GM06990 (cell line): ENCODE measurements at regions not wholly inside any gene's neighbourhood (a gene's known extent, or its start where the extent isn't known, plus 50 kb on each side); places are given as distances from the start of the nearest gene placed in this dataset.

Source experiments
- DNase-seq: peaks from one replicate; pipeline ENCODE4 v3.0.0-alpha.2; 2011; ENCODE audit not compliant: insufficient read length; ENCODE audit errors: extremely low read depth
- H3K27me3 ChIP-seq: replicated peaks from 2 replicates; pipeline ENCODE4 v1.6.0; 2011; ENCODE audit warnings: low read length; ENCODE audit not compliant: control insufficient read depth, insufficient read depth
- H3K36me3 ChIP-seq: 2 replicates; pipeline ENCODE4 v1.5.1; 2011; ENCODE audit warnings: low read length; ENCODE audit not compliant: control insufficient read depth, insufficient read depth
- H3K4me3 ChIP-seq: replicated peaks from 2 replicates; pipeline ENCODE4 v1.5.1; 2011; ENCODE audit warnings: low read depth, mild to moderate bottlenecking, control low read depth, low read length
- TF ChIP-seq, protein P1 (sequence below): IDR thresholded peaks from 2 replicates; pipeline ENCODE4 v1.5.1; 2011; ENCODE audit warnings: low read length, control low read depth, mild to moderate bottlenecking, inconsistent platforms; ENCODE audit not compliant: insufficient read depth, poor library complexity, severe bottlenecking

DNA sequence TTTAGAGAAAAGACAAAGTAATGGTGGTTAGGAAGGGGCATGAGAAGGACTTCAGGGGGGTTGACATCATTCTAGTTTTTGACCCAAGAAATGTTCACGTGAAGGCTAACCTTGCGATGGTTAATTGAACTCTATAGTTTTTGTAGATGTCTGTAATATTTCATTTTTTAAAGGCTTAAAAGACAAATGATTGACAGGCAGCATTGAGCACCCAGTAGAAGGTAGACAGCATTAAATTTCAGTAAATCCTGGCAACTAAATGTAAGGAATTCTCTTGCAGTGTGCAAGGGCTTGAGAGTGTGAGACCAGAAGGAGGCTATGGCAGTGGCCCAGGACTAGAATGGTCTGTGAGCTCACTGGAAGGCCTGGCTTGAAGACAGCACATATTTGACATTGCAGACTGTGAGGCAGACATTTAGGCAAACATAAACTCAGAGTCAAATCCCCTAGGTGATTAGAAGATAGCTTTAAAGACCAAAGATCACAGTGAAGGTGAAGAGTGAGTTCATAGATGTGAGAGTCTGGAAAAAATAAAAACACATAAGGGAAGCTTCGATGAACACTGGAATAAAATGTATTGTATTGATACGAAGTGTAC lies 100.1 kb upstream of the MAP4K4 start:
- Histone ChIP-seq H3K27me3 (no peaks in the 10 kb centered on the region; the same call in 1 of the 2 replicates), H3K36me3 (no peaks in the 10 kb centered on the region), H3K4me3 (no peak overlapping the region)
- DNase-seq, result no peak
- TF ChIP-seq, protein P1, sequence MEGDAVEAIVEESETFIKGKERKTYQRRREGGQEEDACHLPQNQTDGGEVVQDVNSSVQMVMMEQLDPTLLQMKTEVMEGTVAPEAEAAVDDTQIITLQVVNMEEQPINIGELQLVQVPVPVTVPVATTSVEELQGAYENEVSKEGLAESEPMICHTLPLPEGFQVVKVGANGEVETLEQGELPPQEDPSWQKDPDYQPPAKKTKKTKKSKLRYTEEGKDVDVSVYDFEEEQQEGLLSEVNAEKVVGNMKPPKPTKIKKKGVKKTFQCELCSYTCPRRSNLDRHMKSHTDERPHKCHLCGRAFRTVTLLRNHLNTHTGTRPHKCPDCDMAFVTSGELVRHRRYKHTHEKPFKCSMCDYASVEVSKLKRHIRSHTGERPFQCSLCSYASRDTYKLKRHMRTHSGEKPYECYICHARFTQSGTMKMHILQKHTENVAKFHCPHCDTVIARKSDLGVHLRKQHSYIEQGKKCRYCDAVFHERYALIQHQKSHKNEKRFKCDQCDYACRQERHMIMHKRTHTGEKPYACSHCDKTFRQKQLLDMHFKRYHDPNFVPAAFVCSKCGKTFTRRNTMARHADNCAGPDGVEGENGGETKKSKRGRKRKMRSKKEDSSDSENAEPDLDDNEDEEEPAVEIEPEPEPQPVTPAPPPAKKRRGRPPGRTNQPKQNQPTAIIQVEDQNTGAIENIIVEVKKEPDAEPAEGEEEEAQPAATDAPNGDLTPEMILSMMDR, result no peak

DNA sequence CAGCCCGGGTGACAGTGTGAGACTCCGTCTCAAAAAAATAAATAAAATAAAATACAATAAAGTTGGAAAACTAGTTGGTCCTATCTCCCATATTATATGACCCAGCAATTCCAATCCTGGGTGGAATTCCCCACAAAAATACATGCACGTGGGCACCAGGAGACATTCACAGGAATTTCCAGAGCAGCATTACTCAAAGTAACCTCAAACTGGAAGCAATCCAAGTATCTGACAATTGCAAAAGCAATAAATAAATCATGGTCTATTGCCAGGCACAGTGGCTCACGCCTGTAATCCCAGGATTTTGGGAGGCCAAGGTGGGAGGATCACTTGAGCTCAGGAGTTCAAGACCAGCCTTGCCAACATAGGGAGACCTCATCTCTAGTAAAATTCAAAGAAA lies 101.2 kb upstream of the MAP4K4 start:
- H3K27me3 ChIP-seq, result no peaks in the 10 kb centered on the region
- DNase-seq, result no peak
- H3K4me3 ChIP-seq, result no peak overlapping the region
- TF ChIP-seq, protein P1, result no peak
- H3K36me3 ChIP-seq, result no peaks in the 10 kb centered on the region

DNA sequence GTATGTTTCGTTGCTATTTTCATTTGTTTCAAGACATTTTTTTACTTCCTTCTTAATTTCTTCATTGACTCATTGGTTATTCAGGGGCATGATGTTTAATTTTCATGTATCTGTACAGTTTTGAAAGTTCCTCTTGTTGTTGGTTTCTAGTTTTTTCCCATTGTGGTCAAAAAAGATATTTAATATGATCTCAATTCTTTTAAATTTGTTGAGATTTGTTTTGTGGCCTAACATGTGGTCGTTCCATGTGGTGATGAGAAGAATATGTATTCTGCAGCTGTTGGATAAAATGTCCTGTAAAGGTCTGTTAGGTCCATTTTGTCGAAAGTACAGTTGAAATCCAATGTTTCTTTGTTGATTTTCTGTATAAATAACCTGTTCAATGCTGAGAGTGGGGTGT lies 110.3 kb upstream of the MAP4K4 start:
- TF ChIP-seq, protein P1, result no peak
- Histone ChIP-seq H3K27me3 (no peaks in the 10 kb centered on the region), H3K36me3 (no peaks in the 10 kb centered on the region), H3K4me3 (no peak overlapping the region)
- DNase-seq, result no peak

DNA sequence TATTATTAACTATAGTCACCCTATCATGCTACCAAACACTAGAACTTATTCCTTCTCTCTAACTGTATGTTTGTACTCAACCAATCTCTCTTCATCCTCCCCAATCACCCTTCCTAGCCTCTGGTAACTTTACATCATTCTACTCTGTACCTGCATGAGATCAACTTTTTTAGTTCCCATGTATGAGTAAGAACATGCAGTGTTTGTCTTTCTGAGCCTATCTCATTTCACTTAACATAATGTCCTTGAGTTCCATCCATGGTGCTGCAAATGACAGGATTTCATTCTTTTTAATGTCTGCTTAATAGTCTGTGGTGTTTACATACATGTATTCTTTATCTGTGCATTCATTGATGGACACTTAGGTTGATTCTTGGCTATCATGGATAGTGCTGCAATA lies 108.9 kb upstream of the RFX8 start:
- DNase-seq, result no peak
- Histone ChIP-seq H3K4me3 (no peak overlapping the region), H3K27me3 (no peaks in the 10 kb centered on the region), H3K36me3 (no peaks in the 10 kb centered on the region)
- TF ChIP-seq, protein P1, result no peak

DNA sequence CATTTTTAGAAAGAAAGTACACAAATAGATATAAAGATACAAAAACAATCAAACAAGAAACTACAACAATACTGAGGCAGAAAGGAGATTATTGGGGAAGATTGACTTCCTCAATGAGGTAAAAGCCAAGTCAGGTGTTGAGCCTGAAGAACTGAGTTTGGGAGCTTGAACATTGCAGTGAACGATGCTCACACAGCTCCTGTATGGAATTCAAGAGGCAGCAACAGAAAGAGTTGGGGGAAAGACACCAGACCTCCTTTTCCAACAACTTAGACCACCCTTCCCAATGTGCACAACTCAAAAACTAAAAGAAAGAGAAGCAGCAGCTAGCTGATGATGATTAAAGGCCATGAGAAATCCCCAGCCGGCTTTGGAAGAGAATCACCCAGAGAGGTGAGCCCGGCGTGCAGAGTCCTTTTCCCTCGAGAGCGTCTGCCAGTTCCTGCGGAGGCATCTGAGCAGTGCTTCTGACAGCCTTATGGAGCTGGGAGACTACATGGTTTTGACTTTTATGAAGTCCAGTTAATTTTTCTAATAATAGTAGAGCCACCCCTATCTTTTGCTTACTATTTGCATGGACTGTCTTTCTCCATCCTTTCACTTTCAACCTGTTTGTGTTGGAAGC lies 106.9 kb upstream of the RFX8 start:
- TF ChIP-seq, protein P1, result no peak
- Histone ChIP-seq H3K36me3 (no peaks in the 10 kb centered on the region), H3K27me3 (no peaks in the 10 kb centered on the region; the same call in 1 of the 2 replicates), H3K4me3 (no peak overlapping the region)
- DNase-seq, result no peak

DNA sequence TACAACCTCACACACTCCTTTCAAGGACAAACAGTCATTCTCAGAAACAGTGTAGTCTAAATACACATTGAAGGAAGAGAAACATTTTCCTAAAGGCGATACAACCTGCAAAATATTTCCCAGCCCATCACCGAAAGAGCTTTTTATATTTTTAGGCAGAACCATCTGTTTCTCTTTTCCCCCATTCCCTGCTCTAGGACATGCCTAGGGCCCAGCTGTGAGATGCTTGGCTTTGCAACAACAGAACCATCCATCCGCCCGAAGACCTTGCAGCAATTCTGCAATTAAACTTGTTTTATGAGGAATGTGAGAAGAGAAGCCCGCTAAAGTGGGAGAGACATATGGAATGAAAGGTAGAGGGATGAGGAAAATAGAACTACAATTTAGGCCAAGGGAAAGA lies 105.6 kb upstream of the RFX8 start:
- TF ChIP-seq, protein P1, result no peak
- Histone ChIP-seq H3K4me3 (no peak overlapping the region), H3K27me3 (no peaks in the 10 kb centered on the region; the same call in 1 of the 2 replicates), H3K36me3 (no peaks in the 10 kb centered on the region)
- DNase-seq, result no peak
